GM03348 (cell line): ENCODE measurements at regions not wholly inside any gene's neighbourhood (a gene's known extent, or its start where the extent isn't known, plus 50 kb on each side); places are given as distances from the start of the nearest gene placed in this dataset.

Source experiments
- DNase-seq: peaks from one replicate; pipeline ENCODE4 v3.0.0; 2012; ENCODE audit warnings: low spot score

- no peak for DNase-seq
Observed at GRCh38 chr2:18889565-18890332, 300.4 kb upstream of the NT5C1B start.

- no peak for DNase-seq
Observed at GRCh38 chr2:18885457-18885856, 296.1 kb upstream of the NT5C1B start.

GRCh38 chr2:18883616-18884456, 294.5 kb upstream of the NT5C1B start:
- peak; percentile 27 for DNase-seq

GRCh38 chr2:18871430-18871829, 282.1 kb upstream of the NT5C1B start:
- DNase-seq = no peak

- DNase-seq = no peak
Observed at GRCh38 chr2:18870307-18870706, 280.9 kb upstream of the NT5C1B start.

DNA sequence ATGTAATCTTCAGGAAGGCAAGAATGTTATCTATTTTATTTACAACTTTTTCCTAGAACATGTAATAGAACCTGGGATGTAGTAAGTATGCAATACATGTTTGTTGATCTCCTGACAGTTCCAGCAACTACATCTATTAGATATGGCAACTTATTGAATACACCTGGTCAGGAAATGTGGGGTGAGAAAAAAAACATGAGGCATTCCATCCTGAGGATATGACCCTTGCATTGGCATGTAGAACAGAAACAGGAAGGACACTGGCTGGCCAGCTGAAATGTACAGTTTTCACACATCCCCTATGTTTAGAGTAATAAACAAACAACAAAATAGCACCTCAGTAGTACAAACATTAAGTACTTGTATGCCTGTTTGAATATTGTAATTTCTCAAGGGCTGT, 272.6 kb upstream of the NT5C1B start:
- no peak for DNase-seq

GRCh38 chr2:18860179-18860578, 270.8 kb upstream of the NT5C1B start:
- no peak for DNase-seq

GRCh38 chr2:18856765-18857164, 267.4 kb upstream of the NT5C1B start:
- DNase-seq = no peak

DNA sequence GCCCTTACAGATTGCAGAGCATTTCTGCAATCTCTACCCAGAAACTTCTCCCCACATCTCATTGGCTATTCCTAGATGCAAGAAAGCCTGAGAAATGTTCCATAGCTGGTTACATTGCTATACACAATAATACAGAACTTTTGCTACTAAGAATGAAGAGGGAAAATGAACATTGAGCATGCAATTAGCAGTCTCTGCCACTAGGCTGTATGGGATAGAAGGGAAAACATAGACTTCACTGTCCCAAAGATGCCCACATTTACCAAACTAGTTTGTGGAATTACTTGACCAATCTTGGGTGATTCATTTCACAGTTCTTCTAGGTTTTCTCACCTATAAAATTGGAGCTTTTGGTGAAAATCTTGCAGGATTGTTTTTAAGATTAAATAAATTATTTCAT, 265.7 kb upstream of the NT5C1B start:
- peak; percentile 8 for DNase-seq

DNA sequence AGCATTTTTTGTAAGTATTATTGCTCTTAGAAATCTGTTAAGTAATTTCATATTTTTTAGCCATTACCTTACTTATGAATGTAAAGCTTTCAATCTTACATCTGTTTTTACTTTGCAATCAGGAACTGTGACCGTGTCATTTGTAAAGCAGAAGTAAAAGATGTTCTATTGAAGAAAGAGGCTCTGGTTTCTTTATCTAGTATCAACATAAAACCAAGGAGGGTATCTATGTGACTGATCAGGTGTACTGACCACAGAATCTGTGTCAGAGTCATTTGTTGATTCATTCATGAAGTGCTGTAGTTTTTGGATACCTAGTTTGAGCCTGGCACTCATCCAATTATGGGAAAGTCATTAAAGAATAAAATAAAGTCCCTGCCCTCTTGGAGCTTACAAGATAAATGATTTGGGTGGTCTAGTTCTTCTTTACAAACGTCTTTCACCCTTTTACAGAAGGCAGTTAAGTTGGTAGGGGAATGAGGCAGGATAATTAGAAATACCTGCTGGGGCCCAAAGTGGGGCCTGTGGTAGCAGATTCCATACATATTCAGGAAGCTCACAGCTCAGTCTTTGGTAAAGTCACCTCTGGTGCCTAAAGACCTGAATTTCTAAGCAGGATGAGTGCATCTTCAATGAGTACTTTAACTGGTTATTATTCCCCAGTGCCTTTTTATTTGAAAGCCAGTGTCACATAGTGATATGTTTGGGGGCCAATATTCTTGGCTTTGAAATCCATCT, 260.6 kb upstream of the NT5C1B start:
- no peak for DNase-seq

DNA sequence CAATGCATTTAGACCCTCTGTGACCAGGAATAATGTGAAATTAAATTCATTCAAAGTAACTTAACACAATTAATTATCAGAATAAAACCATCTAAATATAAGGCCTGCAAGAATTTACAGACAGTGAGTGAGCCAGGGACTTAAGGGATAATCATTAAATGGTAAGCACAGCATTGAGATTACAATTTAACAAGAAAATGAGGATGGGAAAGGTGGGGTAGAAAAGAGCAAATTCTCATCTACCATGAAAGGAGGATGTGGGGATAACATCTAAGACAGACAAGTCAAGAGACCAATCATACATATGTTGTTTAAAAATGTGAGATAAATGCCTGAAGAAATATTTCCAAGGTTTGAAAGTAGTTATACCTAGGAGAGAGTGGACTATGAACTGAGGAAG, 259.3 kb upstream of the NT5C1B start:
- no peak for DNase-seq

DNA sequence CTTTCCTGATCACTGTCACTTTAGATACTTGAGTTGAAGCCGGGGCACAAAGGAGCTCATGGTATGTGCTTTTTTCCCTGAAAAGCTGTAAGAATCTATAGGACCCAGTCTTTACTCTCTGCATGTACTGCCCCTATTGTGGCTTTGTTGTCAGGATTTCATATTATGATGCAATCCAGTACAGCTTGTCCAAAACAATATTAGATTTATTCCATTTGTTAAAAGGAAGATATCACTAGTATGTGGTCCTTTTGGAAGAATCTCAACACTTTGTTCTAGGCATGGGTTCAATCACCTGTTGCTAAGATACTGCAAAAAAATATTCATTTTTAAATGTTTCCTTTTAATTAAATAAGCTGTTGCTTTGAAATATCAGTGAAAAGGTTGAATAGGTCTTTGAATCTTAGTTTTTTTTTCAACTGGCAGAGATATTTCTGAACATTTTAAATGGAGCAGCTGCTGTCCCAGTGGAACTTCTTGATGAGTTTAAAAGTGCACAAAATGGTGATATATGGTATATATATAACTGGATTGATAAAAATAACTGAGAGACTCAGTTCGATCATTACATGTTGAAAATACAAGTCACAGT, 256.6 kb upstream of the NT5C1B start:
- no peak for DNase-seq

DNA sequence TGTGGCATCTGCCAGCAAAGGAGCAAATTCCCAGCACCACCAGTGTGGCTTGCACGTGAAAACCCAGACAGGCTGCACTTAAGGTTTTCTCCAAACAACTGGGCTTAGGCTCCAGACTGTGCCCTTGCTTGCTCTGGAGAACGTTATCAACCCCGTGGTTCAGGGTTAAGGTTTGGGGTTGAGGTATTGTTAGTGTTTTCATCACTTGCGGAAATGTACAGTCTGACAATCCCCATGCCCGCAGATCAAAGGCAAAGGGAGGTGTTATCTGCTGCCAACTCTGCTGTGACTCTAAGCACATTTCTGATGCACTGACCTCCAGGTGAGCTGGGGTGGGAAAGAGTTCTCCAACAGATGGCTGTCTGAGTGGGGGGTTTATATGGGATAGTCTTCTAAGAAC, 253.5 kb upstream of the NT5C1B start:
- DNase-seq = no peak

- no peak for DNase-seq
Observed at GRCh38 chr2:18841248-18842150, 252.1 kb upstream of the NT5C1B start.

- DNase-seq = no peak
Observed at GRCh38 chr2:18837240-18837639, 247.9 kb upstream of the NT5C1B start.

- no peak for DNase-seq
Observed at GRCh38 chr2:18836436-18836835, 247.1 kb upstream of the NT5C1B start.

- no peak for DNase-seq
Observed at GRCh38 chr2:18835787-18836186, 246.4 kb upstream of the NT5C1B start.

DNA sequence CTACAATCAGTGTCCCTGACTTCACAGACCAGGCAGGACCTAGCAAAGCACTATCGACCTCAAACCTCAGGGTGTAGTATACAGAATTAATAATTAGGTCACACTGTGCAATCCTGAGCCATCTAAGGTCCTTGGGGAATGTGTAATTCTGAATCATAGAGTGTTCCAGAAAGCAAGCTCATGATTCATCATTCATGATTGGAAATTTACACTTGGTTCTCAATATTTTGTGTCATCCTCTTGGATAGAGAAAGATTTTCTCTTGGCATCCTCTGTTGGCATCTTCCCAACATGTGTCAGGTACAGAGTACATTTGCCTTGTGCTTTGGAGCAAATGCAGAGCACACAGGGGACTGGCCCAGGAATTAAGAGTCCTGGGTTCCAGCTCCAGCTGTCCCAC, 245.0 kb upstream of the NT5C1B start:
- DNase-seq = peak; percentile 66

GRCh38 chr2:18833941-18834340, 244.6 kb upstream of the NT5C1B start:
- DNase-seq = no peak

- no peak for DNase-seq
Observed at GRCh38 chr2:18831916-18832510, 242.6 kb upstream of the NT5C1B start.

DNA sequence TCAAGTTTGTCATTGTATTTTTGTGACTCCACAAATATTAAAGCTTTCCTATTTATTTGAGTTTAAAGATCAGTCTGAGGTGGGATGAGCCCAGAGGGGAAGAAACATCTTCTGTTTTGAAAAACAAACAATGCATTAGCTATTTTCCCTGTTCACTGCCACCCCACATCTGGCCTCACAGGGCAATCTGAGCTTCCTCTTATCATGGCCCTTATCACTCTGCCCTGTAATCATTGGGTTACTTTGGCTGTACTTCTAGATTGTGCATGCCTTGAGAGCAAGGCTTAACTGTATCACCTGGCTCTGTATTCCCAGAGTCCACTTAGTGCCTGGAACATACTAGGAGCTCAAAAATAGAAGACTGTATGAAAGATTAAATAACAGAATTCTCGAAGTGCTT, 241.6 kb upstream of the NT5C1B start:
- no peak for DNase-seq
